ENCODE measurements at regions not wholly inside any gene's neighbourhood (a gene's known extent, or its start where the extent isn't known, plus 50 kb on each side); places are given as distances from the start of the nearest gene placed in this dataset.

DNA sequence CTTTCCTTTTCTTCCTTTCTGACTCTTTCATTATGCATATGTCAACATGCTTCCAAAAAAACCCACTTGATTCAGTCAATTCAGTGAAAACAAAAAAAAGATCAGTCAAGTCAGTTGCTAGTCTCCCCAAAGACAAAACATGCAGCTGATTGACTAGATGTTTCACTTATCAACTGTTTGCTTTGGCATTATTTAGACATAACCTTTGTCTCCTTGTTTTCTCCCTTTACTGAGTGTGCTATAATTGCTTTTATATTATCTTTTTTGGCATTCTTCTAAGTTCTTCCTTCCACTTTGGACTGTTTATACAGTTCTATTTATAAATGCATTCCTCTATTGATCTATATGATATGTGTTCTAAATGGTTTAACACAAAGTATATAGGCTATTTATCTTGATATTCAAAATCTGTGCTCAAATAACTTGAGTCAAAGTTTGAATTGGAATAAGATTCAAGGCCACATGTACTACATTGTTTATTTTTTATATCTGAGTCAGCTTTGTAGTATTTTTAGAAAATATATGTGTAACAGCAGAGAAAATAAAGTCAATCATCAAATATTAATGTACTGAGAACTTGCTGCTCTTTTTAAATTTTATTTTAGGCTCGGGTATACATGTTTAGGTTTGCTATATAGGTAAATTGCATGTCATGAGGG is 260.5 kb downstream of the CENPW start:
- Histone ChIP-seq H3K9me3 (ENCODE audit: insufficient read depth, low read depth, low read length) (no peaks in the 10 kb centered on the region), H2AFZ (ENCODE audit: low read length) (no peak overlapping the region), H3K27me3 (ENCODE audit: insufficient read depth, low read length, poor library complexity, severe bottlenecking) (no peaks in the 10 kb centered on the region), H3K4me1 (ENCODE audit: insufficient read depth, low read length, poor library complexity, severe bottlenecking) (no peaks in the 10 kb centered on the region), H3K9me2 (replicated peaks; ENCODE audit: low read depth, low read length) (no peaks in the 10 kb centered on the region), H3F3A (ENCODE audit: low read depth) (no peaks in the 10 kb centered on the region), H3K79me2 (ENCODE audit: insufficient read depth, low read length) (no peaks in the 10 kb centered on the region), H3K4me3 (ENCODE audit: low read length, poor library complexity, severe bottlenecking) (no peak overlapping the region), H3K4me2 (ENCODE audit: low read depth, low read length, poor library complexity, severe bottlenecking) (no peak overlapping the region), H3K36me3 (ENCODE audit: insufficient read depth, low read length) (no peaks in the 10 kb centered on the region), H3K9ac (ENCODE audit: low read depth, low read length, poor library complexity, severe bottlenecking) (no peak overlapping the region), H4K20me1 (ENCODE audit: insufficient read depth, low read length, poor library complexity, severe bottlenecking) (no peaks in the 10 kb centered on the region)
- no peak for TF ChIP-seq EZH2phosphoT487 (IDR thresholded peaks at IDR 0.05; ENCODE audit: borderline replicate concordance)
- no peak for TF ChIP-seq CTCF (conservative IDR thresholded peaks at IDR 0.05; ENCODE audit: low read length)

DNA sequence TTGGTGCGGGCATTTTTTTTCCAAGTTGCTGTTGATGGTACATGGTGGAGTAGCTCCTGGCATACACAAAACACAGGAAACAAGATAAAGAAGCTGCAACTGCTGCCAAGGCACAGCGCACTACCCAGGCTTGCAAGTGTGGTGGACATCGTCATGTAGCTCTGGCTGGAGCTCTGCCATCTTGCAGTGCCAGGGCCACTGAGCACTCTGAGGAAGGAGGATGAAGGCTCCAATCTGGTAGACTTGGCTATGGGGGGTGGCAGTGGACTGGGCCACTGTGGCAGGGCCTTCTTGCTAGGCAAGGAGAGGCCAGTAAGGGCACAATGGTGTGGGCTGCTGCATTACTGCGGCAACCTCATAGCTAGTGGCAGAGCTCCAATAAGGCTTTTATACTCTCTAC is 263.5 kb downstream of the CENPW start:
- Histone ChIP-seq H3K79me2 (ENCODE audit: insufficient read depth, low read length) (no peaks in the 10 kb centered on the region), H3K4me1 (ENCODE audit: insufficient read depth, low read length, poor library complexity, severe bottlenecking) (no peaks in the 10 kb centered on the region), H3F3A (ENCODE audit: low read depth) (no peaks in the 10 kb centered on the region), H3K9ac (ENCODE audit: low read depth, low read length, poor library complexity, severe bottlenecking) (no peak overlapping the region), H3K4me2 (ENCODE audit: low read depth, low read length, poor library complexity, severe bottlenecking) (no peak overlapping the region), H4K20me1 (ENCODE audit: insufficient read depth, low read length, poor library complexity, severe bottlenecking) (no peaks in the 10 kb centered on the region), H2AFZ (ENCODE audit: low read length) (no peak overlapping the region), H3K4me3 (ENCODE audit: low read length, poor library complexity, severe bottlenecking) (no peak overlapping the region), H3K36me3 (ENCODE audit: insufficient read depth, low read length) (no peaks in the 10 kb centered on the region), H3K27me3 (ENCODE audit: insufficient read depth, low read length, poor library complexity, severe bottlenecking) (no peaks in the 10 kb centered on the region), H3K9me2 (replicated peaks; ENCODE audit: low read depth, low read length) (no peaks in the 10 kb centered on the region), H3K9me3 (ENCODE audit: insufficient read depth, low read depth, low read length) (no peaks in the 10 kb centered on the region)
- TF ChIP-seq EZH2phosphoT487 (IDR thresholded peaks at IDR 0.05; ENCODE audit: borderline replicate concordance): no peak
- TF ChIP-seq CTCF (conservative IDR thresholded peaks at IDR 0.05; ENCODE audit: low read length): no peak

DNA sequence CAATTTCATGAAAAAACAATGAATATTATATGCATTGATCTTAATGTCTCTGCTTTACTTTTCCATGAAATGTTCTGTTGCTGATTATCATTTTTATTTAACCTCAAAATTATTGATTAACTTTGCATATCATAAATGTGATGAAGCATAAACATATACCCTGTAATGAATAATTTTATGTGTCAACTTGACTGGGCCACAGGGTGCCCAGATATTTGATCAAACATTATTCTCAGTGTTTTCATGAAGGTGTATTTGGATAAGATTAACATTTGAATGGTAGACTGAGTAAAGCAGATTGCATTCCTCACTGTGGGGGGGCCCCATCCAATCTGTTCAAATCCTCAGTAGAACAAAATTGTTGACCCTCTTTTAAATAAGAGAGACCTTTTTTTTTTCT is 265.2 kb downstream of the CENPW start:
- H3K4me2 ChIP-seq (ENCODE audit: low read depth, low read length, poor library complexity, severe bottlenecking): no peak overlapping the region
- H3K79me2 ChIP-seq (ENCODE audit: insufficient read depth, low read length): no peaks in the 10 kb centered on the region
- no peaks in the 10 kb centered on the region for H3K9me3 ChIP-seq (ENCODE audit: insufficient read depth, low read depth, low read length)
- no peaks in the 10 kb centered on the region for H3K27me3 ChIP-seq (ENCODE audit: insufficient read depth, low read length, poor library complexity, severe bottlenecking)
- no peaks in the 10 kb centered on the region for H3F3A ChIP-seq (ENCODE audit: low read depth)
- no peaks in the 10 kb centered on the region for H3K9me2 ChIP-seq (replicated peaks; ENCODE audit: low read depth, low read length)
- H3K36me3 ChIP-seq (ENCODE audit: insufficient read depth, low read length): no peaks in the 10 kb centered on the region
- H3K4me1 ChIP-seq (ENCODE audit: insufficient read depth, low read length, poor library complexity, severe bottlenecking): no peaks in the 10 kb centered on the region
- H3K4me3 ChIP-seq (ENCODE audit: low read length, poor library complexity, severe bottlenecking): no peak overlapping the region
- no peaks in the 10 kb centered on the region for H4K20me1 ChIP-seq (ENCODE audit: insufficient read depth, low read length, poor library complexity, severe bottlenecking)
- H2AFZ ChIP-seq (ENCODE audit: low read length): no peak overlapping the region
- no peak overlapping the region for H3K9ac ChIP-seq (ENCODE audit: low read depth, low read length, poor library complexity, severe bottlenecking)
- TF ChIP-seq EZH2phosphoT487 (IDR thresholded peaks at IDR 0.05; ENCODE audit: borderline replicate concordance) (no peak), CTCF (conservative IDR thresholded peaks at IDR 0.05; ENCODE audit: low read length) (no peak)
